IPS-18c (cell line): ENCODE measurements at regions not wholly inside any gene's neighbourhood (a gene's known extent, or its start where the extent isn't known, plus 50 kb on each side); places are given as distances from the start of the nearest gene placed in this dataset.
"Not testable (repeated sequence)": the region's sequence is repeated elsewhere in the genome, so short reads cannot be mapped to it uniquely, and the experiment has no call there.

Source experiments
- H3K4me3 ChIP-seq: 2 replicates; pipeline ENCODE4 v1.7.0; 2013; ENCODE audit warnings: low read depth, mild to moderate bottlenecking, low read length, moderate library complexity; ENCODE audit not compliant: insufficient read depth
- H3K9me3 ChIP-seq: one replicate; pipeline ENCODE4 v1.6.1; 2013; ENCODE audit warnings: mild to moderate bottlenecking, low read length, moderate library complexity; ENCODE audit not compliant: control insufficient read depth, insufficient read depth

- no peaks in the 10 kb centered on the region for H3K9me3 ChIP-seq
- no peak overlapping the region for H3K4me3 ChIP-seq
Measured at GRCh38 chr1:143680304-143680703, 291.5 kb downstream of the FAM72C start.

GRCh38 chr1:143672983-143673382 is 298.8 kb downstream of the FAM72C start:
- H3K9me3 ChIP-seq: no peaks in the 10 kb centered on the region
- no peak overlapping the region for H3K4me3 ChIP-seq

DNA sequence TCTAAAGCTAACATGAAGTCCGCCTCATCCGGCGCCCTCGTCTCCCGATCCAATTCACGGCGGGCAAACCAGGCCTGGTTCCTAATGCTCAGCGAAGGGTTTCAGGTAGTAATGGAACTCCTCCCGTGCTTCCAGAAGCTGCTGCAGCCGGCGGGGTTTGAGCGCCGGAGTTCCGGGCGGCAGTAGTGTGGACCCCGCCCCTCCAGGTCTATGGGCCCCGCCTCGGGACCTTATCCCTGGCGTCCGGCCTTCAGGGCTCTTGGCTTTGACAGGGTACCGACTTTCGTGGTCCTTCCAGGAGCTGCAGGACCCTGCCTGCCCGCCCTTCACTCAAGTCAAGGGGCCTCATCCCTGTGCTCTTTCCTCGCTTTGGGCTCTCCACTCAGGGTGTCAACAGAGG is 304.1 kb downstream of the FAM72C start:
- Histone ChIP-seq H3K9me3 (no peaks in the 10 kb centered on the region), H3K4me3 (no peak overlapping the region)

- H3K4me3 ChIP-seq: no peak overlapping the region
- no peaks in the 10 kb centered on the region for H3K9me3 ChIP-seq
Measured at GRCh38 chr1:143666851-143667250, 304.9 kb downstream of the FAM72C start.

DNA sequence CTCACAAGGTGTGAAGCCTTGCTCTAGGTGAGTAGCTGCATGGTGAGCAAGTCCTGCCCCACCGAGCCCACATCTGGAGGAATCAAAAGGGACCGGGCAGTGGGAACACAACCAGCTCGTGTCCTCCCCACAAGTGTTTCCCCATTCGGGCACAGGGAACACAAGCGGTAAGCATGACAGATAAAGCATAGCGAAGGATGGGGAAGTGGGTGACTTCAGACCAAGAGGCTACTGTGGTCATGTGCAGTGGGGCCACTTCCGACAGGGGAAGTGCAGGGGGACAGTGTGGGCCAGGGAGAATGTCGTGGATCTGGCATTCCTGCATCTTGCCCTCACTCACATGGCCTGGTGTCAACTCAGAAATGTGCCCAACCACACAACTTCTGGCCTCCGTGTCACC is 306.2 kb downstream of the FAM72C start:
- no peak overlapping the region for H3K4me3 ChIP-seq
- H3K9me3 ChIP-seq: no peaks in the 10 kb centered on the region

DNA sequence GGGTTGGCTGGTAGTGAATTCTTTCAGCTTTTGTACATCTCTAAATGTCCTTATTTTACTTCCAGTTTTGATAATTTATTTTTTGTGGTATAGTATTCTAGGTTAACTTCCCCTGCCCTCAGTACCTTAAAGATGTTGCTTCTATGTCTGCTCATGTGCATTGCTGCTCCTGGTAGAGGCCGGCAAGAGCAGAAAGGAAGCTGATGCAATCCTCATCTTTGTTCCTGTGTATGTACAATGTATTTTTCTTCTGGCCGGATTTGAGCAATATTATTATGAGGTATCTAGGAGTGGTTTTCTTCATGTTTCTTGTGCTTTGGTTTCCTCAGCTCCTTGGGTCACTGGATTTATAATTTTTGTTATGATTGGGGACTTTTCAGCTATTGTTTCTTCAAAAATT is 308.7 kb downstream of the FAM72C start:
- not testable (repeated sequence) for H3K9me3 ChIP-seq, H3K4me3 ChIP-seq

- Histone ChIP-seq H3K9me3 (no peaks in the 10 kb centered on the region), H3K4me3 (peak overlapping the region; percentile 53)
Measured at GRCh38 chr1:143661418-143662101, 310.2 kb downstream of the FAM72C start.

- Histone ChIP-seq H3K4me3 (no peak overlapping the region; the same call in 1 of the 2 replicates), H3K9me3 (peaks cover 2% of the 10 kb centered on the region)
Measured at GRCh38 chr1:143660354-143660941, 311.3 kb downstream of the FAM72C start.

- no peak overlapping the region for H3K4me3 ChIP-seq
- H3K9me3 ChIP-seq: peaks cover 4% of the 10 kb centered on the region
Measured at GRCh38 chr1:143653429-143653802, 318.4 kb downstream of the FAM72C start.

- H3K9me3 ChIP-seq: peaks cover 4% of the 10 kb centered on the region
- peak overlapping the region; percentile 9; the same call in 1 of the 2 replicates for H3K4me3 ChIP-seq
Measured at GRCh38 chr1:143652744-143653428, 318.9 kb downstream of the FAM72C start.

GRCh38 chr1:143652187-143652586 is 319.6 kb downstream of the FAM72C start:
- H3K4me3 ChIP-seq: no peak overlapping the region; the same call in 1 of the 2 replicates
- H3K9me3 ChIP-seq: peaks cover 4% of the 10 kb centered on the region

DNA sequence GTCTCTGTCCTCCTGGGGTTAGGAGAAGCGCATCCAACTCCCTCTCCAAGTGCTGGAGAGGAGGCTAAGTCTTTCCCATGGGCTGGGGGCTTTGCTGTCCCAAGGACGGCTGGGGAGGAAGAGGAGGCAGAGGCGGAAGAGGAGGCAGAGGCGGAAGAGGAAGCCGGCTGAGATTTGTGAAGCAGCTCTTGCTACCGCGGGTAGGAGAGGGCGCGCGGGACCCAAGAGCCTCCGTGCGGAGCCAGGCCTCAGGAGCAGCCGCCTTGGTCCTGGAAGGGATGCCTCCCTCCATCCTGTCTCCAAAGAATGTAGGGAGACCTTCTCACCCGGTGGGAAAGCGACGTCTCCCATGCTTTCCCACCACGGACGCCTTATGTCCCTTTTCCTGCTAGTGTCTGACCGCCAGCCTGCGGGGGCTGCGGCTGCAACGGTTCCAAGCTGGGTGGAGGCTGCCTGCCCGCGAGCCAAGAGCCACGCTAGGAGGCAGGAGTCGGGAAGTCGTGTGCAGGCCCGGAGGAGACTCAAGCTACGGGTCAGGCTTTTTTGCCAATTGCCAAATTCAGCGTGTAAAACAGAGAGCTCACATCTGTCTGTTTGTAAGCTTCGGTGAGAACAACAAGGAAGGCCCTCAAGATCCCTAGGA is 320.3 kb downstream of the FAM72C start:
- Histone ChIP-seq H3K4me3 (no peak overlapping the region), H3K9me3 (peaks cover 4% of the 10 kb centered on the region)

DNA sequence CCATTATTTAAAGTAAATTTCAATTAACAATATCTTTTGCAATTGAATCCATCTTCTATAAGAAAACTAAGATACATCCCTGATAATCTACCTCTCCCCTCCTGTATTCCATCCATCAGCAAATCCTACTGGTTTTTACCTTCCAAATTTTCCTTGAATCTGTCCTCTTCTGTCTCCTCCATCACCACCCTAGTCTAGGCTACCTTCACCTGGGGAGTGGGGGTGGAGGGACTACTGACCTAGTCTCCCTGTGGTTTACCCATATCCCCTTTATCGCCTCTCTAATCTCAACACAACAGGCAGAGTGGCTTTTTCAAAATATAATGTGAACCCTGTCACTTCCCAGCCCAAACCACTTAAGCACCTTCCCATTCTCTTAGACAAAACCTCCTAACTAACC is 327.8 kb downstream of the FAM72C start:
- H3K9me3 ChIP-seq, H3K4me3 ChIP-seq: not testable (repeated sequence)

DNA sequence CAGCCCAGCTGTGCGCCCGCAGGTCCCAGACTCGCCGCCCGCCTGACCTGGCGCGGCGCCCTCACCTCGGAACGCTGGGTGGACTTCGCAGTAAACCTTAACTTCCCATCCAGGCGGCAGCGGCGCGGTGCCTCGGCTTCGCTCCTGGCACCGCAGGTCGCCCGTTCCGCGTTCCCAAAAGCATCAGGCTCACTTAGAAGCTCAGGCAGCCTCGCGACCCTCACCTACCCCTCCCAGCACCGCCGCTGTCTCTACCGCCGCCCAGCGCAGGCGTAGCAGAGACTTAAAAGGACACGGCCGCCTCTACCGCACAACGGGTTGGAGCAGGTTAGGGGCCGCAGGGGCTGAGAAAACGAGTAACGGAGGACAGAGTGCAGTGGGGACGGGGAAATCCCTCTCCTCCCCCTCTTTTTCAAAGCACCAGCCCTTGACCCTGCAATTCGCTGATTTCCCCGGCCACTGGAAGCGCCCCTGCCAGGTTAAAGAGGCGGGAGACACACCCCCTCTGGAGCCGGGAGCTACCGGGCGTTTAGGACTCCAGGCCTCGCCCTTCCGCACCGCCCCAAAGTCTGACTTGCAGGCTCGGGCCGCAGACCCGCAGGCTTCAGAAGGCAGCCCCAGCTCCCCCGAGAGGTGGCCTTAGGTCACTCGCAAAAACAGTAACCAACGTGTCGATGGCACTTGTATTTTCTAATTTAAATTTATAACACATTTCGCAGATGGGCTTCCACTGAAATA is 328.5 kb downstream of the FAM72C start:
- Histone ChIP-seq H3K9me3 (no peaks in the 10 kb centered on the region), H3K4me3 (peak overlapping the region; percentile 47)

GRCh38 chr1:143625886-143626285 is 345.9 kb downstream of the FAM72C start:
- Histone ChIP-seq H3K4me3 (no peak overlapping the region), H3K9me3 (no peaks in the 10 kb centered on the region)

DNA sequence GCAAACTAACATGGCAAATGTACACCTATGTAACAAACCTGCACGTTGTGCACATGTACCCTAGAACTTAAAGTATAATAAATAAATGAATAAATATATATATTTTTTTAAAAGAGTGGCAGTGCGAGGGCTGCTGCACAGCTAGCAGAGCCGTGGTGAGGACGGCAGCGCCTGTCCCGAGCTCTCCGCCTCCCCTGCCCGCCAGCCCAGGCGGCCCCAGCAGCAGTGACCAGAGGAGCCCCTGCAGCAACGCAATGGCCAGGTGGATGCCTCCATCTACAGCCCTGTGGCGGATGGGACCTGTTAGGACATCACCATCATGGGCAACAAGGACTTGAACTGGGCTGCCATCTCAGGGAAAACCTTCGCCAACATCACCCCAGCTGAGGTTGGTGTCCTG is 351.9 kb downstream of the FAM72C start:
- Histone ChIP-seq H3K9me3 (no peaks in the 10 kb centered on the region), H3K4me3 (no peak overlapping the region)

- Histone ChIP-seq H3K9me3 (no peaks in the 10 kb centered on the region), H3K4me3 (no peak overlapping the region)
Measured at GRCh38 chr1:143611159-143611558, 360.6 kb downstream of the FAM72C start.
